Tibial artery (tissue), 4 donors: ENCODE measurements at regions not wholly inside any gene's neighbourhood (a gene's known extent, or its start where the extent isn't known, plus 50 kb on each side); places are given as distances from the start of the nearest gene placed in this dataset.

Source experiments
- DNase-seq, 2 donors: peaks; one replicate each; pipeline ENCODE4 v3.0.0-alpha.2; 2019
- H3K27ac ChIP-seq, 2 donors: fragments of 200-600 bp; sonication (generic) in 1 of 2; 1 replicate in 1 of 2; 2 replicates in 1 of 2; pipeline ENCODE4 v1.5.1; 2018 to 2019; ENCODE audit warnings: mild to moderate bottlenecking in 1 of 2
- H3K27me3 ChIP-seq, 2 donors: fragments of 200-600 bp; sonication (generic) in 1 of 2; one replicate each; pipeline versions ENCODE4 v1.5.1 to v1.6.0; 2016 to 2019
- H3K36me3 ChIP-seq, 3 donors: fragments of 200-600 bp; sonication (generic) in 2 of 3; one replicate each; pipeline ENCODE4 v1.5.1; 2016 to 2019; ENCODE audit warnings: mild to moderate bottlenecking in 2 of 3
- H3K4me1 ChIP-seq, 4 donors: fragments of 200-600 bp; sonication (generic) in 2 of 4; 1 replicate in 3 of 4; 2 replicates in 1 of 4; pipeline ENCODE4 v1.5.1; 2016 to 2019
- H3K4me3 ChIP-seq, 2 donors: fragments of 200-600 bp; sonication (generic) in 1 of 2; 1 replicate in 1 of 2; 2 replicates in 1 of 2; pipeline ENCODE4 v1.5.1; 2018 to 2019; ENCODE audit warnings: mild to moderate bottlenecking in 2 of 2
- H3K9me3 ChIP-seq, 3 donors: fragments of 200-600 bp; sonication (generic) in 1 of 3; one replicate each; pipeline ENCODE4 v1.5.1; 2016 to 2019
- intact Hi-C: fragments of 100-400 bp; cut with DNase I; formaldehyde crosslinking; loops from one replicate; pipeline ENCODE4 v1.15.0; 2023; ENCODE audit warnings: low total_unique reads
- TF ChIP-seq, protein P1 (sequence below), 2 experiments: fragments of 200-600 bp in 1 of 2; fragments of 450-650 bp in 1 of 2; IDR thresholded peaks; one replicate each; pipeline ENCODE4 v1.5.1; 2017 to 2019; ENCODE audit warnings: antibody characterized with exemption in 2 of 2, mild to moderate bottlenecking in 1 of 2, moderate library complexity in 1 of 2

DNA sequence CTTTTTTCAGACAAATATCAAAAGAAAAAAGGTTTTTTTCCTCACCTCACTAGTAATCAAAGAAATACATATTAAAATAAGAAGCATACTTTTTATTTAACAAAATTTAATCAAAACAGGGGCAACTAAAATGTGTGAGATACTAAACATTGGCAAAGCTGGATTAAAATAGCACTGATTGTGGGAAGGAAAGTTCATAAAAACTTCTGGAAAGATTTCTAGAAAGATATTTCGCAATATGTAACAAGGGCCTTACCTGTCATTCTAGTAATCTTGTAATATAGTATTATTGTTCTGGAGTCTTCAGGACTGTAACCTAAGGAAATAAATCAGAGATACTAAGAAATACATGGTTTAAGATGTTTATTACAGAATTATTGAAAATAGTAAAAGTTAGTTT, 482.5 kb downstream of the SUCLA2 start:
- no peaks in the 10 kb centered on the region for H3K27me3 ChIP-seq
- intact Hi-C loops: no loop called here
- H3K9me3 ChIP-seq: no peaks in the 10 kb centered on the region
- H3K4me1 ChIP-seq: no peaks in the 10 kb centered on the region
- TF ChIP-seq, protein P1, sequence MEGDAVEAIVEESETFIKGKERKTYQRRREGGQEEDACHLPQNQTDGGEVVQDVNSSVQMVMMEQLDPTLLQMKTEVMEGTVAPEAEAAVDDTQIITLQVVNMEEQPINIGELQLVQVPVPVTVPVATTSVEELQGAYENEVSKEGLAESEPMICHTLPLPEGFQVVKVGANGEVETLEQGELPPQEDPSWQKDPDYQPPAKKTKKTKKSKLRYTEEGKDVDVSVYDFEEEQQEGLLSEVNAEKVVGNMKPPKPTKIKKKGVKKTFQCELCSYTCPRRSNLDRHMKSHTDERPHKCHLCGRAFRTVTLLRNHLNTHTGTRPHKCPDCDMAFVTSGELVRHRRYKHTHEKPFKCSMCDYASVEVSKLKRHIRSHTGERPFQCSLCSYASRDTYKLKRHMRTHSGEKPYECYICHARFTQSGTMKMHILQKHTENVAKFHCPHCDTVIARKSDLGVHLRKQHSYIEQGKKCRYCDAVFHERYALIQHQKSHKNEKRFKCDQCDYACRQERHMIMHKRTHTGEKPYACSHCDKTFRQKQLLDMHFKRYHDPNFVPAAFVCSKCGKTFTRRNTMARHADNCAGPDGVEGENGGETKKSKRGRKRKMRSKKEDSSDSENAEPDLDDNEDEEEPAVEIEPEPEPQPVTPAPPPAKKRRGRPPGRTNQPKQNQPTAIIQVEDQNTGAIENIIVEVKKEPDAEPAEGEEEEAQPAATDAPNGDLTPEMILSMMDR (IDR thresholded peaks at IDR 0.05): no peak
- no peaks in the 10 kb centered on the region for H3K36me3 ChIP-seq
- no peak overlapping the region for H3K4me3 ChIP-seq
- no peak for DNase-seq
- no peak overlapping the region for H3K27ac ChIP-seq

DNA sequence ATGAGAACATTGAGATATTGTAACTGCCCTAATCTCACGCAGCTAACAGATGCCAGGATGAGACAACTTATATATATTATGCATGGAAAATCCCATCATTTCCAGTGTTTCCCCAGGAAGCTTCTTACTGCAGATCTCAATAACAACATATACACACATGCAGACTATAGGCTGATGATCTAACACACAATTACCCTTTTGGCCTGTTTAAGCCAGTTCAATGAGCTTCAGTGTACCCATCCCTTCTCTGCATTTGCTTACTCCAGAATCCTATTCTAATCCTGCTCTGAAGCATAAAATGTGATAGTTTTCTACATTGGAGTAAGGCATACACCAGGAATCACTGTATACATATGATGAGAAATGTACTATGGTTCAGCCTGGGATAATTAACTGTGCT, 489.4 kb downstream of the SUCLA2 start:
- no peaks in the 10 kb centered on the region for H3K36me3 ChIP-seq
- no peak for DNase-seq
- H3K4me3 ChIP-seq: no peak overlapping the region
- no peaks in the 10 kb centered on the region for H3K4me1 ChIP-seq
- TF ChIP-seq, protein P1 (IDR thresholded peaks at IDR 0.05): no peak
- intact Hi-C loops: no loop called here
- no peaks in the 10 kb centered on the region for H3K27me3 ChIP-seq
- no peak overlapping the region for H3K27ac ChIP-seq
- H3K9me3 ChIP-seq: no peaks in the 10 kb centered on the region

DNA sequence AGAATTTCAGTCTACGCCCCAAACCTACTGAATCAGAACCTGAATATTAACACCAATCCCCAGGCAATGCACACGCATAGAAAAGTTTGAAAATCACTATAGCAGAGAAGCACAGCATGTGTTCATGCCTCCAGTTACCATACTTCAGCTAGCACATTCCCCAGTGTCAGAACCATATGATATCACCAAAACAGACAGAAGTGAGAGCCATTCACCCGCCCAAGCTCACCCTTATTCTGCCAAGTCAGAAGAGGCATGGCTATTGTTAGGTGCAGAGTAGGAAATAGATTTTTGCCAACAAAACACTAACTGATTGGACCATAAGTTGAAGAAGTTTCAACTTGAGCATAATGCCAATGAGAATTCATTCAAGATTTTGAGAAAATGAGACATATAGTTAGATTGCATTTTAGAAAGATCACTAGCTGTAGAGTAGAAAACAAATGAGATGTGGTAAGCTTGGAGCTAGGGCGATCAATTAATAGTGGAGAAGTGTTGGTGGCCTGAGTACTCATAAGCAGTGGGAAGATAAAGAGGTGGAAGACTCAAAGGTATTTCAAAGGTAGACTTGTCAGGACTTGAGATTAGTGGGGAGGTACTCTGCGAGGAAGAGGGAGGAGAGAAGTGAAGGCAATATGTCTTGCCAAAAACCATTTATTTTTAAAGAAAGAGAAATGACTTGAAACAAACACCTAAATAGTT, 492.4 kb downstream of the SUCLA2 start:
- Histone ChIP-seq H3K4me3 (no peak overlapping the region), H3K27me3 (no peaks in the 10 kb centered on the region), H3K4me1 (no peaks in the 10 kb centered on the region), H3K9me3 (no peaks in the 10 kb centered on the region), H3K36me3 (no peaks in the 10 kb centered on the region), H3K27ac (no peak overlapping the region)
- intact Hi-C loops: no loop called here
- TF ChIP-seq, protein P1 (IDR thresholded peaks at IDR 0.05): no peak
- DNase-seq: no peak

DNA sequence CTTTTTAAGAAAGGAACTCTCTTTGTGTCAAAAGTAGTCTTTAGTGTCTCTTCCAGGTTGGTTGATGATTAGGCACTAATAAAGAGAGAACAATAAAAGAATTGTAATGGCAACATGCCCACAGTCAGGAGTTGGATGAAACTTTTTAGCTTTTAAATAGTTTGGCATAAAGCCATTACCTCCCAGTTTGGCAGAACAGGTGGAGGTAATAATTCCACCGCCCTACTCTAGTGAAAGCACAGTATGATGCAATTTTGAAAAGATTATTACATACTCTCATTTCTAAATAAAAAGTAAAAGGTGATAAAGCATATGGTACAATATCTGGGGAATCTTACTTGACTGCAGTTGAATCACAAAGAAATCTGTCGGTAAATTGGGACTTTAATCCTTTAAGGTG, 497.6 kb downstream of the SUCLA2 start:
- Histone ChIP-seq H3K4me3 (no peak overlapping the region), H3K36me3 (no peaks in the 10 kb centered on the region), H3K27me3 (no peaks in the 10 kb centered on the region), H3K27ac (no peak overlapping the region), H3K9me3 (no peaks in the 10 kb centered on the region), H3K4me1 (peaks cover 0 to 7% (median 0%) of the 10 kb centered on the region in 4 donors)
- TF ChIP-seq, protein P1 (IDR thresholded peaks at IDR 0.05): no peak
- intact Hi-C loops: no loop called here
- no peak for DNase-seq

DNA sequence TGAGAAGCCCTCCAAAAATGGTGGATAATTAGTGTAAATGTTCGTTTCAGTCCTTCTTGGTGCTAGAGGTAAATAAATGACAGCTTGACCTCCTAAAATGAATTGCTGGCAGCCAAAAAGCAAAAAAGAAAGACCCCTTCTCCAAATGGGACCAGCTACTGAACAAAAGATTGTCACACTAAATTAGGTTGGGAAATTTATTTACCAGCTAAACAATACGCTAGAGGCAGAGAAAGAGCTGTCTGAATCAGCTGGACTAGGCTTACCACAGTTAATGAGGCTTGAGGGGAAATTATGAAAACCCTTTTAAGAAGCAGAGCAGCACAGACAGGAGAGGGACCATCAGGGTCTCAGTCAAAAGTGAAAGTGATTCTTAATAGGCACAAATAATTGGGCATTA, 498.9 kb downstream of the SUCLA2 start:
- Histone ChIP-seq H3K27me3 (no peaks in the 10 kb centered on the region), H3K4me1 (peaks cover 0 to 7% (median 0%) of the 10 kb centered on the region in 4 donors), H3K9me3 (no peaks in the 10 kb centered on the region), H3K4me3 (no peak overlapping the region), H3K27ac (no peak overlapping the region), H3K36me3 (no peaks in the 10 kb centered on the region)
- intact Hi-C loops: no loop called here
- no peak for DNase-seq
- TF ChIP-seq, protein P1 (IDR thresholded peaks at IDR 0.05): no peak
